Panc1 (cell line): ENCODE measurements at regions not wholly inside any gene's neighbourhood (a gene's known extent, or its start where the extent isn't known, plus 50 kb on each side); places are given as distances from the start of the nearest gene placed in this dataset.

Source experiments
- ATAC-seq: fragments of 200-7000 bp; cut with Tn5 transposase; 2 replicates; pipeline ENCODE4 v1.9.1; 2020; ENCODE audit warnings: mild to moderate bottlenecking, moderate library complexity
- BruUV-seq: library from RNA; stranded (reverse); fragments of 400-500 nt; replicated peaks from 2 replicates; lab custom pipeline; 2021; lab: Mats Ljungman, UMichigan
- CTCF ChIA-PET: fragments of 300-600 bp; sonication (Branson Sonifier 250); formaldehyde crosslinking; loops from one replicate; lab custom pipeline; 2022; ENCODE audit warnings: antibody characterized with exemption; lab: Charles Lee
- POLR2A ChIA-PET: fragments of 300-600 bp; sonication (Branson Sonifier 250); formaldehyde crosslinking; loops from one replicate; lab custom pipeline; 2022; ENCODE audit warnings: antibody characterized with exemption; lab: Charles Lee
- DNase-seq: peaks from one replicate; pipeline ENCODE4 v3.0.0-alpha.2; 2010; ENCODE audit warnings: low read depth, low spot score
- H3K27ac ChIP-seq: 2 replicates; pipeline ENCODE4 v1.5.1; 2011; ENCODE audit warnings: mild to moderate bottlenecking, low read length, inconsistent platforms
- H3K27me3 ChIP-seq: fragments of 200-500 bp; sonication (Bioruptor generic); 2 replicates; pipeline ENCODE4 v1.6.0; 2014; ENCODE audit warnings: low read length, inconsistent platforms; ENCODE audit not compliant: control insufficient read depth, insufficient read depth
- H3K36me3 ChIP-seq: fragments of 200-500 bp; sonication (Bioruptor generic); 2 replicates; pipeline ENCODE4 v1.5.1; 2014; ENCODE audit warnings: inconsistent platforms, mild to moderate bottlenecking, low read length, moderate library complexity; ENCODE audit not compliant: control insufficient read depth, insufficient read depth
- H3K4me1 ChIP-seq: 2 replicates; pipeline ENCODE4 v1.5.1; 2011; ENCODE audit warnings: inconsistent platforms, mild to moderate bottlenecking, low read length, moderate library complexity; ENCODE audit not compliant: control insufficient read depth, insufficient read depth
- H3K4me3 ChIP-seq, 2 experiments: 2 replicates each; pipeline ENCODE4 v1.5.1; 2011 to 2012; ENCODE audit warnings: low read depth in 2 of 2, low read length in 2 of 2, mild to moderate bottlenecking in 2 of 2, inconsistent platforms in 1 of 2, moderate library complexity in 1 of 2
- H3K9me3 ChIP-seq: fragments of 200-500 bp; sonication (Bioruptor generic); 2 replicates; pipeline ENCODE4 v1.5.1; 2014; ENCODE audit warnings: low read depth, mild to moderate bottlenecking, inconsistent platforms, low read length, moderate library complexity; ENCODE audit not compliant: control insufficient read depth, insufficient read depth
- POLR2AphosphoS5 ChIP-seq: IDR thresholded peaks from 2 replicates; pipeline ENCODE4 v1.6.1; 2012; ENCODE audit warnings: mild to moderate bottlenecking, low read depth, low read length, moderate library complexity
- SIN3A ChIP-seq: IDR thresholded peaks from 2 replicates; pipeline ENCODE4 v1.6.1; 2012; ENCODE audit warnings: low read depth, mild to moderate bottlenecking, low read length, moderate library complexity, borderline replicate concordance; ENCODE audit not compliant: insufficient read depth
- TCF7L2 ChIP-seq: IDR thresholded peaks from 2 replicates; pipeline ENCODE4 v1.6.1; 2011; ENCODE audit warnings: mild to moderate bottlenecking, low read depth, low read length, inconsistent platforms
- in situ Hi-C: cut with HindIII; loops from 2 replicates; pipeline ENCODE4 v1.10.0; 2016; ENCODE audit warnings: low sequenced_read_pairs, low pct_unique_long_range_greater_than_20kb
- intact Hi-C: fragments of 100-400 bp; cut with micrococcal nuclease; formaldehyde crosslinking; loops from one replicate; pipeline ENCODE4 v1.10.0; 2022; ENCODE audit not compliant: unreplicated experiment
- TF ChIP-seq, protein P1 (sequence below), 2 experiments: IDR thresholded peaks; 2 replicates each; pipeline ENCODE4 v1.6.1; 2011 to 2012; ENCODE audit warnings: low read depth in 2 of 2, control low read depth in 1 of 2, low read length in 1 of 2, mild to moderate bottlenecking in 1 of 2, moderate library complexity in 1 of 2; ENCODE audit not compliant: insufficient read depth in 1 of 2
- TF ChIP-seq, protein P2 (sequence below): fragments of 450-650 bp; IDR thresholded peaks from 2 replicates; pipeline ENCODE4 v1.5.1; 2017; ENCODE audit warnings: mild to moderate bottlenecking

DNA sequence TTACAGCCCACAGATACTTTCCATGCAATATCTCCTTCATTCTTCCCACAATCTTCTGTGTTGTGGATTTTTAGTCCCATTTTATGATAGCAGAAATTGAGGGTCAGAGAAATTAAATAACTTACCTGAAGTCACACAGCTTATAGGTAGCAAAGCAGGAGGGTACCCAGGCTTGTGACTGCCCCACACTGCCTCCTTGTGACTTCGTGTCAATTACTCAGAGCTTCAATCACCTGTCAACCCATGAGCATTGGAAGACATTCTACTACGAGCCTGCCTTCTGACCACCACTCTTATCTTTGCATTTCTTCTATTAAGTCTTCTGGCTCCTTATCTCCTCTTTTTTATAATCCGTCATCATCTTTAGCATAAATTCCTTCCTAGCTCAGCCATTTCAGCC lies 71.6 kb upstream of the NRSN1 start:
- no peaks in the 10 kb centered on the region for H3K9me3 ChIP-seq
- TF ChIP-seq, protein P1, sequence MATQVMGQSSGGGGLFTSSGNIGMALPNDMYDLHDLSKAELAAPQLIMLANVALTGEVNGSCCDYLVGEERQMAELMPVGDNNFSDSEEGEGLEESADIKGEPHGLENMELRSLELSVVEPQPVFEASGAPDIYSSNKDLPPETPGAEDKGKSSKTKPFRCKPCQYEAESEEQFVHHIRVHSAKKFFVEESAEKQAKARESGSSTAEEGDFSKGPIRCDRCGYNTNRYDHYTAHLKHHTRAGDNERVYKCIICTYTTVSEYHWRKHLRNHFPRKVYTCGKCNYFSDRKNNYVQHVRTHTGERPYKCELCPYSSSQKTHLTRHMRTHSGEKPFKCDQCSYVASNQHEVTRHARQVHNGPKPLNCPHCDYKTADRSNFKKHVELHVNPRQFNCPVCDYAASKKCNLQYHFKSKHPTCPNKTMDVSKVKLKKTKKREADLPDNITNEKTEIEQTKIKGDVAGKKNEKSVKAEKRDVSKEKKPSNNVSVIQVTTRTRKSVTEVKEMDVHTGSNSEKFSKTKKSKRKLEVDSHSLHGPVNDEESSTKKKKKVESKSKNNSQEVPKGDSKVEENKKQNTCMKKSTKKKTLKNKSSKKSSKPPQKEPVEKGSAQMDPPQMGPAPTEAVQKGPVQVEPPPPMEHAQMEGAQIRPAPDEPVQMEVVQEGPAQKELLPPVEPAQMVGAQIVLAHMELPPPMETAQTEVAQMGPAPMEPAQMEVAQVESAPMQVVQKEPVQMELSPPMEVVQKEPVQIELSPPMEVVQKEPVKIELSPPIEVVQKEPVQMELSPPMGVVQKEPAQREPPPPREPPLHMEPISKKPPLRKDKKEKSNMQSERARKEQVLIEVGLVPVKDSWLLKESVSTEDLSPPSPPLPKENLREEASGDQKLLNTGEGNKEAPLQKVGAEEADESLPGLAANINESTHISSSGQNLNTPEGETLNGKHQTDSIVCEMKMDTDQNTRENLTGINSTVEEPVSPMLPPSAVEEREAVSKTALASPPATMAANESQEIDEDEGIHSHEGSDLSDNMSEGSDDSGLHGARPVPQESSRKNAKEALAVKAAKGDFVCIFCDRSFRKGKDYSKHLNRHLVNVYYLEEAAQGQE (IDR thresholded peaks at IDR 0.05; ENCODE audit: insufficient read depth in 1 of 2, low read depth in 2 of 2, low read length in 1 of 2) = no peak
- intact Hi-C loops (no loop called here), in situ Hi-C loops (no loop called here)
- ATAC-seq (no peak), DNase-seq (no peak)
- CTCF ChIA-PET = no interaction called here
- H3K27me3 ChIP-seq = no peaks in the 10 kb centered on the region
- no peaks in the 10 kb centered on the region for H3K36me3 ChIP-seq
- no TSS peak for BruUV-seq
- POLR2A ChIA-PET = no interaction called here
- H3K27ac ChIP-seq = no peak overlapping the region
- no peaks in the 10 kb centered on the region for H3K4me1 ChIP-seq
- H3K4me3 ChIP-seq = no peak overlapping the region

DNA sequence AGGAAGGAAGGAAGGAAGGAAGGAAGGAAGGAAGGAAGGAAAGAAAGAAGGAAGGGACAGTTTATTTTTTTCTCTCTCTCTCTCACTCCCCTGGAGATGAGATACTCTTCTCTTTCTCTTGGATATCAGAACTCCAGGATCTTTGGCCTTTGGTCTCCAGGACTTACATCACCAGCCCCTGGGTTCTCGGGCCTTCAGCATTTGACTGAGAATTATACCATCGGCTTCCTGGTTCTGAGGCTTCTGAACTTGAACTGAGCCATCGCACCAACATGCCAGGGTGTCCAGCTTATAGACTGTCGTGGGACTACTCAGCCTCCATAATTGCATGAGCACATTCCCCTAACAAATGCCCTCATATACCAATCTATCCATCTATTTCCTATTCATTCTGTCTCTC lies 69.4 kb upstream of the NRSN1 start:
- no peak overlapping the region for H3K4me3 ChIP-seq
- no peaks in the 10 kb centered on the region for H3K4me1 ChIP-seq
- H3K27me3 ChIP-seq = no peaks in the 10 kb centered on the region
- intact Hi-C loops (no loop called here), in situ Hi-C loops (no loop called here)
- ATAC-seq = no peak
- TF ChIP-seq TCF7L2 (no peak), POLR2AphosphoS5 (no peak), SIN3A (no peak)
- TF ChIP-seq, protein P1 (IDR thresholded peaks at IDR 0.05; ENCODE audit: insufficient read depth in 1 of 2, low read depth in 2 of 2, low read length in 1 of 2) = no peak
- TF ChIP-seq, protein P2, sequence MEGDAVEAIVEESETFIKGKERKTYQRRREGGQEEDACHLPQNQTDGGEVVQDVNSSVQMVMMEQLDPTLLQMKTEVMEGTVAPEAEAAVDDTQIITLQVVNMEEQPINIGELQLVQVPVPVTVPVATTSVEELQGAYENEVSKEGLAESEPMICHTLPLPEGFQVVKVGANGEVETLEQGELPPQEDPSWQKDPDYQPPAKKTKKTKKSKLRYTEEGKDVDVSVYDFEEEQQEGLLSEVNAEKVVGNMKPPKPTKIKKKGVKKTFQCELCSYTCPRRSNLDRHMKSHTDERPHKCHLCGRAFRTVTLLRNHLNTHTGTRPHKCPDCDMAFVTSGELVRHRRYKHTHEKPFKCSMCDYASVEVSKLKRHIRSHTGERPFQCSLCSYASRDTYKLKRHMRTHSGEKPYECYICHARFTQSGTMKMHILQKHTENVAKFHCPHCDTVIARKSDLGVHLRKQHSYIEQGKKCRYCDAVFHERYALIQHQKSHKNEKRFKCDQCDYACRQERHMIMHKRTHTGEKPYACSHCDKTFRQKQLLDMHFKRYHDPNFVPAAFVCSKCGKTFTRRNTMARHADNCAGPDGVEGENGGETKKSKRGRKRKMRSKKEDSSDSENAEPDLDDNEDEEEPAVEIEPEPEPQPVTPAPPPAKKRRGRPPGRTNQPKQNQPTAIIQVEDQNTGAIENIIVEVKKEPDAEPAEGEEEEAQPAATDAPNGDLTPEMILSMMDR = no peak
- H3K9me3 ChIP-seq = no peaks in the 10 kb centered on the region
- no TSS peak for BruUV-seq
- no peak overlapping the region for H3K27ac ChIP-seq
- no peaks in the 10 kb centered on the region for H3K36me3 ChIP-seq
- no peak for DNase-seq
- CTCF ChIA-PET = no interaction called here
- POLR2A ChIA-PET = no interaction called here
